ENCODE measurements at regions not wholly inside any gene's neighbourhood (a gene's known extent, or its start where the extent isn't known, plus 50 kb on each side); places are given as distances from the start of the nearest gene placed in this dataset.

GRCh38 chr5:152542741-152543140 is 137.7 kb upstream of the NMUR2 start:
- no peak for TF ChIP-seq POLR2A (IDR thresholded peaks at IDR 0.05)
- TF ChIP-seq CTCF (IDR thresholded peaks at IDR 0.05) = no peak

Data from lower leg skin (tissue), 3 donors.